NB4 (cell line): ENCODE measurements at regions not wholly inside any gene's neighbourhood (a gene's known extent, or its start where the extent isn't known, plus 50 kb on each side); places are given as distances from the start of the nearest gene placed in this dataset.
"Not testable (repeated sequence)": the region's sequence is repeated elsewhere in the genome, so short reads cannot be mapped to it uniquely, and the experiment has no call there.

ENCODE experiments used
- DNase-seq: peaks from one replicate; pipeline ENCODE4 v3.0.0; 2010; ENCODE audit warnings: low read depth
- H3K4me3 ChIP-seq: one replicate; pipeline ENCODE4 v1.5.1; 2011; ENCODE audit warnings: mild to moderate bottlenecking, low read depth, low read length, moderate library complexity
- MYC ChIP-seq: IDR thresholded peaks from 2 replicates; pipeline ENCODE4 v1.6.1; 2011; ENCODE audit warnings: low read depth, low read length
- POLR2A ChIP-seq: IDR thresholded peaks from 2 replicates; pipeline ENCODE4 v1.6.1; 2011; ENCODE audit warnings: mild to moderate bottlenecking; ENCODE audit not compliant: insufficient read length; ENCODE audit errors: extremely low read depth
- TF ChIP-seq, protein P1 (sequence below): IDR thresholded peaks from 2 replicates; pipeline ENCODE4 v1.6.1; 2011; ENCODE audit warnings: low read depth, low read length
- TF ChIP-seq, protein P2 (sequence below): IDR thresholded peaks from one replicate; pipeline ENCODE4 v1.5.1; 2012; ENCODE audit warnings: low read depth, low read length

DNA sequence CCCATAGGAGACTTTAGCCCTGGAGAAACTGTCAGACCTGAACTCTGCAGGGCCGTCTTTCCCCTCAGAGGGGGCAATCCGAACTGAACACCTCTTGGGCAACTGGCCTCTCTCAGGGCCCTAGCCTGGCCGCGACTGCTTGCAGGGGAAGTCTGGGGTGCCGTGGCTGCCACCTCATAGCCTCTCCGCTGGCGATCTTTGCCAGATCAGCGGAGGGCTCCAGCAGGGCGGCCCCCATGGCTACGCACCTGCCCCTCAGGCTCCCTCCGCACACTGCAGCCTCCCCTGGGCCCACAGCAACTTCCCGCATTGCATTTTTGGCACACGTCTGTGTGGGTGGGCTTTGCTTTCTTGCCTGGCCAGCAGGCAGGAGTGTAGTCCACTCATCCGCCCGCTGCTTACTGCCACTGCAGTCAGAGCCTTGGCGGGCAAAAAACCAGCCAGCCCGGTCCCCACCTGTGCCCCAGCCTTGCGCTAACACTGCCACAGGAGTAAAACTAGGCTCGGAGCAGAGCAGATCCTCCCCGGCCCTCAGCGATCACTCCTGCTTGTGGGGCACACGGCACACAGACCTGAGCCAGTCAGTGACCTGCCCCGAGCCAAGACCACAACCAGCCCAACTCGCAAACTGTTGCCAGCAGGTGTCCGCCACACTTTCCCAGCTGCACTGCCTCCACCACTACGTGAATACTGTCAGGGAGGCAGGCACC, 266.8 kb upstream of the CBLB start:
- H3K4me3 ChIP-seq: no peak overlapping the region
- TF ChIP-seq, protein P1, sequence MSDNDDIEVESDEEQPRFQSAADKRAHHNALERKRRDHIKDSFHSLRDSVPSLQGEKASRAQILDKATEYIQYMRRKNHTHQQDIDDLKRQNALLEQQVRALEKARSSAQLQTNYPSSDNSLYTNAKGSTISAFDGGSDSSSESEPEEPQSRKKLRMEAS: no peak
- no peak for TF ChIP-seq POLR2A
- no peak for DNase-seq

DNA sequence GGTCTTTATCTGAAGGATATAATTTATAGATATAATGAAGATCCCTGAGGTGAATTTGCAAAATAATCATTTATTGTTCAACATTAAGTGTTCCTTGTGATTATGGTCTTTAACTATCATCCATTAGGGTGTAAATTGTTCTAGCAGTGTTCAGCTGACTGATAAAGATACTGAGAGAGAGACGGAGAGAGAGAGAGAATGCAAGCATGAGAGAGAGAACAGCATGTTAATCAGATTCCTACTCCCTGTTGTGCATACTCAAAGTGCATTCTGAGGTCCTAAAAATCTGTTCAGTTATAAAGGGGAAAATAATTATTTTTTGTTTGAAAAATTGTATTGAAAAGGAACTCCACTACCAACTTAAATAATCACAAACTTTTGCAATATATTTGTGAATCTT, 271.0 kb upstream of the CBLB start:
- no peak for DNase-seq
- TF ChIP-seq, protein P1: no peak
- TF ChIP-seq, protein P2, sequence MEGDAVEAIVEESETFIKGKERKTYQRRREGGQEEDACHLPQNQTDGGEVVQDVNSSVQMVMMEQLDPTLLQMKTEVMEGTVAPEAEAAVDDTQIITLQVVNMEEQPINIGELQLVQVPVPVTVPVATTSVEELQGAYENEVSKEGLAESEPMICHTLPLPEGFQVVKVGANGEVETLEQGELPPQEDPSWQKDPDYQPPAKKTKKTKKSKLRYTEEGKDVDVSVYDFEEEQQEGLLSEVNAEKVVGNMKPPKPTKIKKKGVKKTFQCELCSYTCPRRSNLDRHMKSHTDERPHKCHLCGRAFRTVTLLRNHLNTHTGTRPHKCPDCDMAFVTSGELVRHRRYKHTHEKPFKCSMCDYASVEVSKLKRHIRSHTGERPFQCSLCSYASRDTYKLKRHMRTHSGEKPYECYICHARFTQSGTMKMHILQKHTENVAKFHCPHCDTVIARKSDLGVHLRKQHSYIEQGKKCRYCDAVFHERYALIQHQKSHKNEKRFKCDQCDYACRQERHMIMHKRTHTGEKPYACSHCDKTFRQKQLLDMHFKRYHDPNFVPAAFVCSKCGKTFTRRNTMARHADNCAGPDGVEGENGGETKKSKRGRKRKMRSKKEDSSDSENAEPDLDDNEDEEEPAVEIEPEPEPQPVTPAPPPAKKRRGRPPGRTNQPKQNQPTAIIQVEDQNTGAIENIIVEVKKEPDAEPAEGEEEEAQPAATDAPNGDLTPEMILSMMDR: no peak
- TF ChIP-seq MYC (no peak), POLR2A (no peak)
- no peak overlapping the region for H3K4me3 ChIP-seq

DNA sequence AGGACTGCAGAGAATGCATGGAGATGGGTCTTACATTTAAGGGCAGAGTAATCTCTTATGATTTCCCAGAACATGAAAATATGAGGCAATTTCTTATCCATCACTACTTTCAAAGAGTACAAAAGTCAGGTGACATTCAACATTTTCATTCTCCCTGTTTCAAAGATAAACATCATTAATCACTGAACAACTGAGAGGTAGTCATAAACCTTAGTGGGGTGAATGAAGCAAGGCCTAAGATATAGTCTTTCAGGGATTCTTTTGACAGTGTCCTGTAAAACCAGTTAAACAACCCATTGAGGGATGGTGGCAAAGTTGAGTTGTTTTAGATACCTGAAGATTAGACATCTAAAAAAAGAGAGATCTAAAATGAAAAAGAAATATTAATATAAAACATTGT, 271.6 kb upstream of the CBLB start:
- no peak for DNase-seq
- no peak for TF ChIP-seq POLR2A
- TF ChIP-seq MYC: no peak
- TF ChIP-seq, protein P1: no peak
- TF ChIP-seq, protein P2: no peak
- no peak overlapping the region for H3K4me3 ChIP-seq

DNA sequence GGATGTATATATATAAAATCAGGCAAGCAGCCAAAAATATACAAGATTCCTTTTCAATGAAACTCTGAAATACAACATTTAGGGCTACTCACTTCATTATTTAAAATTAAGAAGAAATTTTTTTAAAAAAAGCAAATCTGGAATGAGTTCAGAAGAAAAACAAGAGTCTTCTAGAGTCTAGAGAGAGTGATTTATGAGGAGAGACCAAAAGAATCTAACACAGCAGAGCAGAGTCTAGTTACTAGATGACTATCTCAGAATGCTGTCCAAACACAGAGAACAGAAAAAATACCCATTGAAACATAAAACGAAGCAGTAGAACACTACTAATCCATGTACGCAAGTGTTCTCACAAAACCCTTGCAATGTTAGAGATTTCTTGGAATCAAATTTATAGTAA, 275.2 kb upstream of the CBLB start:
- TF ChIP-seq, protein P1: no peak
- TF ChIP-seq POLR2A (no peak), MYC (no peak)
- TF ChIP-seq, protein P2: no peak
- no peak overlapping the region for H3K4me3 ChIP-seq
- DNase-seq: no peak

DNA sequence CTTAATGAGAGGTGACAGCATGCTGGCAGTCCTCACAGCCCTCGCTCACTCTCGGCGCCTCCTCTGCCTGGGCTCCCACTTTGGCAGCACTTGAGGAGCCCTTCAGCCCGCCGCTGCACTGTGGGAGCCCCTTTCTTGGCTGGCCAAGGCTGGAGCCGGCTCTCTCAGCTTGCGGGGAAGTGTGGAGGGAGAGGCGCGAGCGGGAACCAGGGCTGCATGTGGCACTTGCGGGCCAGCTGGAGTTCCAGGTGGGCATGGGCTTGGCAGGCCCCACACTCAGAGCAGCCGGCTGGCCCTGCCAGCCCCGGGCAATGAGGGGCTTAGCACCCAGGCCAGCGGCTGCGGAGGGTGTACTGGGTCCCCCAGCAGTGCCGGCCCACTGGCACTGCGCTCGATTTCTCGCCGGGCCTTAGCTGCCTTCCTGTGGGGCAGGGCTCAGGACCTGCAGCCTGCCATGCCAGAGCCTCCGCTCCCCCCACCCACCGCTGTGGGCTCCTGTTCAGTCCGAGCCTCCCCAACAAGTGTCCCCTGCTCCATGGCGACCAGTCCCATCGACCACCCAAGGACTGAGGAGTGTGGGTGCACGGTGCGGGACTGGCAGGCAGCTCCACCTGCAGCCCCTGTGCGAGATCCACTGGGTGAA, 279.7 kb upstream of the CBLB start:
- not testable (repeated sequence) for DNase-seq, H3K4me3 ChIP-seq

DNA sequence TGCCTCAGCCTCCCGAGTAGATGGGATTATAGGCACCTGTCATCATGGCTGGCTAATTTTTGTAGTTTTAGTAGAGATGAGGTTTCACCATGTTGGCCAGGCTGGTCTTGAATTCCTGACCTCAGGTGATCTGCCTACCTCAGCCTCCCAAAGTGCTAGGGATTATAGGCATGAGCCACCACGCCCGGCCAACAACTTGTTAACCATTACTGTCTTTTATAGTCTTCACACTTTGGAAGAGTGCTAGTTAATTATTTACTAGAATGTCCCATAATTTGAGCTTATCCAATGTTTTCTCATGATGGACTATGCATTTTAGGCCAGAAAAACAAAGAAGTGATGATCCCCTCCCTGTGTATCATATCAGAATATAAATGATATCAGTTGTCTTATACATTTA, 288.6 kb upstream of the CBLB start:
- TF ChIP-seq, protein P1: no peak
- TF ChIP-seq MYC (no peak), POLR2A (no peak)
- TF ChIP-seq, protein P2: no peak
- H3K4me3 ChIP-seq: no peak overlapping the region
- no peak for DNase-seq
